ENCODE measurements at regions not wholly inside any gene's neighbourhood (a gene's known extent, or its start where the extent isn't known, plus 50 kb on each side); places are given as distances from the start of the nearest gene placed in this dataset.

DNA sequence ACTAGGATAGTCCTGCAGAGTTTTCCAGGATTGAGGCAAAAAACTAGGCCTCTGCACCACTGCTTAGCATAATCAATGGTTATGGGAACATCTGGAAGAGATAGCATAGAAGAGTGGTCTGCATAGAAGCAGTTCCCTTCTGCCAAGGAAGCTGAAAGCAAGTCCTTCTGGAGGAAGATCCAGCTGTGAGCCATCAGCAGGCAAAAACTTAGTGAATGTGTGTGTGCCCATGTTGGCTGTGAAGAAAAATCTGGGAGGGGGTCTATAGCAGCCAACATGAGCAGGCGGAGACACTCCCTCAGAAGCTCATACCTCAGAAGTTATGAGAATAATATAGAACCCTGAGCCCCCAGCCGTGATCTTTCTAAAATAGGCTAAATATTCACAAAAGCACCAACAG, 228.1 kb upstream of the STEAP1 start:
- DNase-seq (ENCODE audit: extremely low read depth in 1 of 4, low spot score in 3 of 4): no peak
- H2AFZ ChIP-seq (ENCODE audit: low read depth, low read length): no peak overlapping the region
- no peaks in the 10 kb centered on the region for H3K9me1 ChIP-seq (ENCODE audit: control insufficient read depth, insufficient read depth, low read length)
- no peak overlapping the region for H3K4me2 ChIP-seq (ENCODE audit: insufficient read depth, low read length)
- no peaks in the 10 kb centered on the region for H3K4me1 ChIP-seq (replicated peaks in 1 of 2; ENCODE audit: control insufficient read depth in 2 of 2, insufficient read depth in 2 of 2, low read length in 2 of 2)
- 0% methylated on average over 2 of the region's 2 CpGs for WGBS (ENCODE audit: insufficient coverage, low coverage, missing lambda C conversion rate)
- intact Hi-C loops (cut with micrococcal nuclease): no loop called here
- H3K4me3 ChIP-seq: no peak overlapping the region
- H3K27me3 ChIP-seq (ENCODE audit: control insufficient read depth in 2 of 2, insufficient read depth in 2 of 2, low read length in 2 of 2): no peaks in the 10 kb centered on the region
- in situ Hi-C loops (cut with MboI): no loop called here
- ATAC-seq: no peak
- H3K79me2 ChIP-seq (ENCODE audit: control insufficient read depth, insufficient read depth, low read length): no peaks in the 10 kb centered on the region
- TF ChIP-seq ZNF3 (CRISPR knock-in tag; IDR thresholded peaks at IDR 0.05) (no peak), STAT5A (IDR thresholded peaks at IDR 0.05; ENCODE audit: borderline replicate concordance, low read length) (no peak), TAF1 (IDR thresholded peaks at IDR 0.05; ENCODE audit: control insufficient read depth, extremely low read depth, insufficient read depth, low read length, severe bottlenecking) (no peak), ZNF507 (tag; conservative IDR thresholded peaks at IDR 0.05) (no peak), COPS2 (conservative IDR thresholded peaks at IDR 0.05) (no peak)
- TF ChIP-seq, protein P1, sequence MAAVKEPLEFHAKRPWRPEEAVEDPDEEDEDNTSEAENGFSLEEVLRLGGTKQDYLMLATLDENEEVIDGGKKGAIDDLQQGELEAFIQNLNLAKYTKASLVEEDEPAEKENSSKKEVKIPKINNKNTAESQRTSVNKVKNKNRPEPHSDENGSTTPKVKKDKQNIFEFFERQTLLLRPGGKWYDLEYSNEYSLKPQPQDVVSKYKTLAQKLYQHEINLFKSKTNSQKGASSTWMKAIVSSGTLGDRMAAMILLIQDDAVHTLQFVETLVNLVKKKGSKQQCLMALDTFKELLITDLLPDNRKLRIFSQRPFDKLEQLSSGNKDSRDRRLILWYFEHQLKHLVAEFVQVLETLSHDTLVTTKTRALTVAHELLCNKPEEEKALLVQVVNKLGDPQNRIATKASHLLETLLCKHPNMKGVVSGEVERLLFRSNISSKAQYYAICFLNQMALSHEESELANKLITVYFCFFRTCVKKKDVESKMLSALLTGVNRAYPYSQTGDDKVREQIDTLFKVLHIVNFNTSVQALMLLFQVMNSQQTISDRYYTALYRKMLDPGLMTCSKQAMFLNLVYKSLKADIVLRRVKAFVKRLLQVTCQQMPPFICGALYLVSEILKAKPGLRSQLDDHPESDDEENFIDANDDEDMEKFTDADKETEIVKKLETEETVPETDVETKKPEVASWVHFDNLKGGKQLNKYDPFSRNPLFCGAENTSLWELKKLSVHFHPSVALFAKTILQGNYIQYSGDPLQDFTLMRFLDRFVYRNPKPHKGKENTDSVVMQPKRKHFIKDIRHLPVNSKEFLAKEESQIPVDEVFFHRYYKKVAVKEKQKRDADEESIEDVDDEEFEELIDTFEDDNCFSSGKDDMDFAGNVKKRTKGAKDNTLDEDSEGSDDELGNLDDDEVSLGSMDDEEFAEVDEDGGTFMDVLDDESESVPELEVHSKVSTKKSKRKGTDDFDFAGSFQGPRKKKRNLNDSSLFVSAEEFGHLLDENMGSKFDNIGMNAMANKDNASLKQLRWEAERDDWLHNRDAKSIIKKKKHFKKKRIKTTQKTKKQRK (IDR thresholded peaks at IDR 0.05; ENCODE audit: borderline replicate concordance, low read depth, low read length): no peak
- H3K36me3 ChIP-seq (ENCODE audit: control insufficient read depth, insufficient read depth, low read length): no peaks in the 10 kb centered on the region
- H3K27ac ChIP-seq (ENCODE audit: extremely low read depth, low read depth, low read length): no peak overlapping the region
- no peaks in the 10 kb centered on the region; the same call in 1 of the 2 replicates for H3K9me3 ChIP-seq (replicated peaks; ENCODE audit: control insufficient read depth, insufficient read depth, low read depth, low read length)
- H3K9ac ChIP-seq (ENCODE audit: insufficient read depth in 1 of 2, low read depth in 2 of 2, low read length in 2 of 2): no peak overlapping the region
- no peak for FAIRE-seq
- no peaks in the 10 kb centered on the region for H4K20me1 ChIP-seq (replicated peaks; ENCODE audit: control insufficient read depth, insufficient read depth, low read length)
- ChIA-PET POLR2A (no interaction called here), CTCF (ENCODE audit: low intra/inter-chr PET ratio) (no interaction called here)
- BruUV-seq (replicated peaks): no TSS peak

Data from K562 (cell line).